HEK293 (cell line): ENCODE measurements at regions not wholly inside any gene's neighbourhood (a gene's known extent, or its start where the extent isn't known, plus 50 kb on each side); places are given as distances from the start of the nearest gene placed in this dataset.

Experiments
- CTCF ChIA-PET: fragments of 350-600 bp; formaldehyde crosslinking; extraction: SDS; loops from one replicate; lab custom pipeline; 2021; ENCODE audit warnings: antibody characterized with exemption; lab: Yijun Ruan, JAX
- POLR2A ChIA-PET: fragments of 300-600 bp; formaldehyde crosslinking; extraction: SDS; loops from one replicate; lab custom pipeline; 2020; ENCODE audit warnings: antibody characterized with exemption, inconsistent platforms; lab: Yijun Ruan, JAX
- H3K27ac ChIP-seq: fragments of 200-500 bp; sonication (Bioruptor generic); 2 replicates; pipeline ENCODE4 v1.5.1; 2014; ENCODE audit warnings: low read depth, low read length, control low read depth, inconsistent platforms; ENCODE audit errors: extremely low read depth
- H3K36me3 ChIP-seq, 2 experiments: fragments of 200-500 bp in 1 of 2; sonication (Bioruptor generic) in 1 of 2; 1 replicate in 1 of 2; 2 replicates in 1 of 2; pipeline ENCODE4 v1.5.1; 2014 to 2017; ENCODE audit warnings: inconsistent platforms in 2 of 2, low read length in 2 of 2; ENCODE audit not compliant: control insufficient read depth in 2 of 2, insufficient read depth in 1 of 2
- H3K4me1 ChIP-seq: fragments of 200-500 bp; sonication (Bioruptor generic); 2 replicates; pipeline ENCODE4 v1.5.1; 2014; ENCODE audit warnings: mild to moderate bottlenecking, low read length, inconsistent platforms; ENCODE audit not compliant: control insufficient read depth, insufficient read depth
- H3K4me3 ChIP-seq: 2 replicates; pipeline ENCODE4 v1.5.1; 2011; ENCODE audit warnings: low read depth, mild to moderate bottlenecking, control low read depth, low read length, moderate library complexity
- H3K9me3 ChIP-seq: fragments of 200-500 bp; sonication (Bioruptor generic); 2 replicates; pipeline ENCODE4 v1.5.1; 2014; ENCODE audit warnings: low read depth, low read length, inconsistent platforms; ENCODE audit not compliant: control insufficient read depth, insufficient read depth
- HIC1 ChIP-seq: fragments of 450-650 bp; formaldehyde crosslinking; IDR thresholded peaks from 2 replicates; pipeline ENCODE4 v1.5.1; 2016; ENCODE audit warnings: missing biosample characterization, missing genetic modification characterization
- KLF8 ChIP-seq: fragments of 450-650 bp; formaldehyde crosslinking; IDR thresholded peaks from 2 replicates; pipeline ENCODE4 v1.5.1; 2016; ENCODE audit warnings: missing biosample characterization, missing genetic modification characterization
- KLF9 ChIP-seq: fragments of 450-650 bp; formaldehyde crosslinking; IDR thresholded peaks from 2 replicates; pipeline ENCODE4 v1.5.1; 2016; ENCODE audit warnings: missing biosample characterization, missing genetic modification characterization, low read depth
- SALL2 ChIP-seq: fragments of 450-650 bp; formaldehyde crosslinking; IDR thresholded peaks from 2 replicates; pipeline ENCODE4 v1.5.0; 2017; ENCODE audit warnings: missing biosample characterization, mild to moderate bottlenecking, missing genetic modification characterization, borderline replicate concordance
- ZNF18 ChIP-seq: fragments of 450-650 bp; formaldehyde crosslinking; IDR thresholded peaks from 2 replicates; pipeline ENCODE4 v1.5.1; 2016; ENCODE audit warnings: missing biosample characterization, missing genetic modification characterization
- ZNF248 ChIP-seq: fragments of 450-650 bp; formaldehyde crosslinking; IDR thresholded peaks from 2 replicates; pipeline ENCODE4 v1.5.1; 2017; ENCODE audit warnings: missing biosample characterization, missing genetic modification characterization
- ZNF280C ChIP-seq: fragments of 450-650 bp; formaldehyde crosslinking; IDR thresholded peaks from 2 replicates; pipeline ENCODE4 v1.5.1; 2016; ENCODE audit warnings: missing biosample characterization, missing genetic modification characterization
- ZNF324 ChIP-seq: fragments of 450-650 bp; formaldehyde crosslinking; IDR thresholded peaks from 2 replicates; pipeline ENCODE4 v1.5.1; 2016; ENCODE audit warnings: missing biosample characterization, missing genetic modification characterization
- ZNF501 ChIP-seq: fragments of 450-650 bp; formaldehyde crosslinking; IDR thresholded peaks from 2 replicates; pipeline ENCODE4 v1.5.1; 2016; ENCODE audit warnings: missing biosample characterization, missing genetic modification characterization
- ZNF670 ChIP-seq: fragments of 450-650 bp; formaldehyde crosslinking; IDR thresholded peaks from 2 replicates; pipeline ENCODE4 v1.5.1; 2016; ENCODE audit warnings: missing biosample characterization, missing genetic modification characterization, low read depth
- ZNF791 ChIP-seq: fragments of 450-650 bp; formaldehyde crosslinking; IDR thresholded peaks from 2 replicates; pipeline ENCODE4 v1.5.1; 2016; ENCODE audit warnings: missing biosample characterization, missing genetic modification characterization
- ZNF843 ChIP-seq: fragments of 450-650 bp; formaldehyde crosslinking; IDR thresholded peaks from 2 replicates; pipeline ENCODE4 v1.5.1; 2016; ENCODE audit warnings: missing biosample characterization, missing genetic modification characterization
- ZSCAN23 ChIP-seq: fragments of 450-650 bp; formaldehyde crosslinking; IDR thresholded peaks from 2 replicates; pipeline ENCODE4 v1.5.1; 2016; ENCODE audit warnings: missing biosample characterization, missing genetic modification characterization
- TF ChIP-seq, protein P1 (sequence below): fragments of 450-650 bp; formaldehyde crosslinking; conservative IDR thresholded peaks from 2 replicates; pipeline ENCODE4 v1.5.1; 2016; ENCODE audit warnings: low read depth, missing biosample characterization, missing genetic modification characterization
- TF ChIP-seq, protein P2 (sequence below): fragments of 450-650 bp; formaldehyde crosslinking; IDR thresholded peaks from 2 replicates; pipeline ENCODE4 v1.5.1; 2016; ENCODE audit warnings: missing biosample characterization, missing genetic modification characterization

GRCh38 chr16:49936791-49937190 is 80.9 kb upstream of the ZNF423 start:
- POLR2A ChIA-PET = no interaction called here
- no peaks in the 10 kb centered on the region for H3K36me3 ChIP-seq
- CTCF ChIA-PET = interaction anchor here (0.5 to 0.8 kb wide), 2 partner anchors 12 to 17 kb away, joined by 3 to 4 read pairs; no protein-coding TSS in a partner anchor

DNA sequence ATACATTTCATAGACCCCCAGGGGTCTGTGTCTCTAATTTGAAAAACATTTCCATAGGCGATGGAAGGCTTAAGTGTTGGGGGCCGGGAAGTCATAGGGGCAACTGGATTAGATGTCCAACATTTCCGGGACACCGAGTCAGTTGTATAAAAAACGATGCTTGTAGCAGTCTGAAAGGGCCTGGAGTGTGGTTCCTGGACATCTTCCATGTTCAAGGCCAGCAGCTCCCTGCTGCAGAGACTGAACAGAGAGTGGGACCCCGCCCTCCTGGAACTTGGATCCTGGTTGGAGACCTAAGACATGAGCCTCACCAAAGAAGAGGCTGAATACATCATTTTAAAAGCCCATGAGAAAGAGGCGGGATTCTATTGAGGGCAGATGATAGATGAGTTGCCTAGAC is 82.0 kb upstream of the ZNF423 start:
- ChIA-PET POLR2A (no interaction called here), CTCF (interaction anchor here (0.8 kb wide), 1 partner anchor 18 kb away, joined by 4 read pairs; no protein-coding TSS in a partner anchor)
- H3K27ac ChIP-seq = no peak overlapping the region
- H3K4me3 ChIP-seq = no peak overlapping the region
- H3K9me3 ChIP-seq = no peaks in the 10 kb centered on the region
- H3K4me1 ChIP-seq = no peaks in the 10 kb centered on the region
- H3K36me3 ChIP-seq = no peaks in the 10 kb centered on the region
- TF ChIP-seq ZNF501 (no peak), ZNF843 (no peak), HIC1 (tag by site-specific recombination) (no peak), ZNF18 (tag by site-specific recombination) (no peak)
- TF ChIP-seq, protein P1, sequence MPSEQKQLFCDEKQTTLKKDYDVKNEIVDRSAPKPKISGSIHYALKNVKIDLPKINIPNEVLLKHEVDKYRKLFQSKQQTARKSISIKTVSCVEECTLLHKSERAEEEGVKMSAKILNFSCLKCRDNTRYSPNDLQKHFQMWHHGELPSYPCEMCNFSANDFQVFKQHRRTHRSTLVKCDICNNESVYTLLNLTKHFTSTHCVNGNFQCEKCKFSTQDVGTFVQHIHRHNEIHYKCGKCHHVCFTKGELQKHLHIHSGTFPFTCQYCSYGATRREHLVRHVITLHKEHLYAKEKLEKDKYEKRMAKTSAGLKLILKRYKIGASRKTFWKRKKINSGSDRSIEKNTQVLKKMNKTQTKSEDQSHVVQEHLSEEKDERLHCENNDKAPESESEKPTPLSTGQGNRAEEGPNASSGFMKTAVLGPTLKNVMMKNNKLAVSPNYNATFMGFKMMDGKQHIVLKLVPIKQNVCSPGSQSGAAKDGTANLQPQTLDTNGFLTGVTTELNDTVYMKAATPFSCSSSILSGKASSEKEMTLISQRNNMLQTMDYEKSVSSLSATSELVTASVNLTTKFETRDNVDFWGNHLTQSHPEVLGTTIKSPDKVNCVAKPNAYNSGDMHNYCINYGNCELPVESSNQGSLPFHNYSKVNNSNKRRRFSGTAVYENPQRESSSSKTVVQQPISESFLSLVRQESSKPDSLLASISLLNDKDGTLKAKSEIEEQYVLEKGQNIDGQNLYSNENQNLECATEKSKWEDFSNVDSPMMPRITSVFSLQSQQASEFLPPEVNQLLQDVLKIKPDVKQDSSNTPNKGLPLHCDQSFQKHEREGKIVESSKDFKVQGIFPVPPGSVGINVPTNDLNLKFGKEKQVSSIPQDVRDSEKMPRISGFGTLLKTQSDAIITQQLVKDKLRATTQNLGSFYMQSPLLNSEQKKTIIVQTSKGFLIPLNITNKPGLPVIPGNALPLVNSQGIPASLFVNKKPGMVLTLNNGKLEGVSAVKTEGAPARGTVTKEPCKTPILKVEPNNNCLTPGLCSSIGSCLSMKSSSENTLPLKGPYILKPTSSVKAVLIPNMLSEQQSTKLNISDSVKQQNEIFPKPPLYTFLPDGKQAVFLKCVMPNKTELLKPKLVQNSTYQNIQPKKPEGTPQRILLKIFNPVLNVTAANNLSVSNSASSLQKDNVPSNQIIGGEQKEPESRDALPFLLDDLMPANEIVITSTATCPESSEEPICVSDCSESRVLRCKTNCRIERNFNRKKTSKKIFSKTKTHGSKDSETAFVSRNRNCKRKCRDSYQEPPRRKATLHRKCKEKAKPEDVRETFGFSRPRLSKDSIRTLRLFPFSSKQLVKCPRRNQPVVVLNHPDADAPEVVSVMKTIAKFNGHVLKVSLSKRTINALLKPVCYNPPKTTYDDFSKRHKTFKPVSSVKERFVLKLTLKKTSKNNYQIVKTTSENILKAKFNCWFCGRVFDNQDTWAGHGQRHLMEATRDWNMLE = no peak
- TF ChIP-seq, protein P2, sequence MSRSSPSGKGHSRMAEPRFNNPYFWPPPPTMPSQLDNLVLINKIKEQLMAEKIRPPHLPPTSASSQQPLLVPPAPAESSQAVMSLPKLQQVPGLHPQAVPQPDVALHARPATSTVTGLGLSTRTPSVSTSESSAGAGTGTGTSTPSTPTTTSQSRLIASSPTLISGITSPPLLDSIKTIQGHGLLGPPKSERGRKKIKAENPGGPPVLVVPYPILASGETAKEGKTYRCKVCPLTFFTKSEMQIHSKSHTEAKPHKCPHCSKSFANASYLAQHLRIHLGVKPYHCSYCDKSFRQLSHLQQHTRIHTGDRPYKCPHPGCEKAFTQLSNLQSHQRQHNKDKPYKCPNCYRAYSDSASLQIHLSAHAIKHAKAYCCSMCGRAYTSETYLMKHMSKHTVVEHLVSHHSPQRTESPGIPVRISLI (tag by site-specific recombination) = no peak

More at GRCh38 chr16:49936791-49937190, 80.9 kb upstream of the ZNF423 start:
- Histone ChIP-seq H3K9me3 (no peaks in the 10 kb centered on the region), H3K4me1 (no peaks in the 10 kb centered on the region), H3K27ac (no peak overlapping the region), H3K4me3 (no peak overlapping the region)
- TF ChIP-seq ZNF248 (tag by site-specific recombination) (no peak), KLF9 (tag by site-specific recombination) (no peak), ZNF670 (tag by site-specific recombination) (no peak), KLF8 (tag by site-specific recombination) (no peak), SALL2 (no peak), ZNF791 (tag by site-specific recombination) (no peak), ZNF324 (tag by site-specific recombination) (no peak), ZSCAN23 (tag by site-specific recombination) (no peak), ZNF280C (tag by site-specific recombination) (no peak)
- TF ChIP-seq, protein P1 = no peak
